ENCODE measurements at regions not wholly inside any gene's neighbourhood (a gene's known extent, or its start where the extent isn't known, plus 50 kb on each side); places are given as distances from the start of the nearest gene placed in this dataset.

DNA sequence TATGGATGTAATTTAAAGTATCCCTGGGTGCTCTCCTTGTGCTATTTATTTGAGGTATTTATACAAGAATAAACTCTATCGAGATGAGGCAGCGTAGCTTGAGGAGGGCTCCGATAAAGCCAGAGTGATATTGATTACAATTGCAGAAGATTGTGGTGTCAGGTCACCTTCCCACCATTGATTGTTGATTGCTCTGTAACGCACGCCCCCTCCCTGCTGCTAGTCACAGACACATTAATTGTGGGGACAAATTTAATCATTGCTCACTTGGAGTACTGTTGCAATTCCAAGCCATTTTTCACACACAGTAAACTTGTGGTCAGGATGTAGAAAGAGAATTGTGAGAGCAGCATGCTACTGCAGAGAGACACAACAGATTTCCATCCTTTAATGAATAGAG lies 75.4 kb downstream of the IRX3 start:
- intact Hi-C loops (cut with DNase I) = no loop called here
- Histone ChIP-seq H3K4me3 (peak overlapping the region in 1 of 2 donors; percentile 16), H3K27me3 (no peaks in the 10 kb centered on the region), H3K36me3 (no peaks in the 10 kb centered on the region), H3K4me1 (peaks cover 16% of the 10 kb centered on the region), H3K27ac (no peak overlapping the region), H3K9me3 (no peaks in the 10 kb centered on the region)
- TF ChIP-seq, protein P1, sequence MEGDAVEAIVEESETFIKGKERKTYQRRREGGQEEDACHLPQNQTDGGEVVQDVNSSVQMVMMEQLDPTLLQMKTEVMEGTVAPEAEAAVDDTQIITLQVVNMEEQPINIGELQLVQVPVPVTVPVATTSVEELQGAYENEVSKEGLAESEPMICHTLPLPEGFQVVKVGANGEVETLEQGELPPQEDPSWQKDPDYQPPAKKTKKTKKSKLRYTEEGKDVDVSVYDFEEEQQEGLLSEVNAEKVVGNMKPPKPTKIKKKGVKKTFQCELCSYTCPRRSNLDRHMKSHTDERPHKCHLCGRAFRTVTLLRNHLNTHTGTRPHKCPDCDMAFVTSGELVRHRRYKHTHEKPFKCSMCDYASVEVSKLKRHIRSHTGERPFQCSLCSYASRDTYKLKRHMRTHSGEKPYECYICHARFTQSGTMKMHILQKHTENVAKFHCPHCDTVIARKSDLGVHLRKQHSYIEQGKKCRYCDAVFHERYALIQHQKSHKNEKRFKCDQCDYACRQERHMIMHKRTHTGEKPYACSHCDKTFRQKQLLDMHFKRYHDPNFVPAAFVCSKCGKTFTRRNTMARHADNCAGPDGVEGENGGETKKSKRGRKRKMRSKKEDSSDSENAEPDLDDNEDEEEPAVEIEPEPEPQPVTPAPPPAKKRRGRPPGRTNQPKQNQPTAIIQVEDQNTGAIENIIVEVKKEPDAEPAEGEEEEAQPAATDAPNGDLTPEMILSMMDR (IDR thresholded peaks at IDR 0.05) = no peak
- no peak for TF ChIP-seq POLR2A (IDR thresholded peaks at IDR 0.05)
- no peak for TF ChIP-seq POLR2AphosphoS5 (IDR thresholded peaks at IDR 0.05; ENCODE audit: insufficient read depth in 1 of 2, low read depth in 1 of 2)
- DNase-seq (ENCODE audit: extremely low spot score in 2 of 2) = no peak

- Histone ChIP-seq H3K4me1 (peaks cover 16% of the 10 kb centered on the region), H3K4me3 (peak overlapping the region in 1 of 2 donors; percentile 16), H3K9me3 (no peaks in the 10 kb centered on the region), H3K36me3 (no peaks in the 10 kb centered on the region), H3K27me3 (no peaks in the 10 kb centered on the region), H3K27ac (no peak overlapping the region)
- intact Hi-C loops (cut with DNase I) = no loop called here
- no peak for TF ChIP-seq POLR2A (IDR thresholded peaks at IDR 0.05)
- TF ChIP-seq POLR2AphosphoS5 (IDR thresholded peaks at IDR 0.05; ENCODE audit: insufficient read depth in 1 of 2, low read depth in 1 of 2) = no peak
- TF ChIP-seq, protein P1 (IDR thresholded peaks at IDR 0.05) = no peak
- no peak for DNase-seq (ENCODE audit: extremely low spot score in 2 of 2)
Measured at GRCh38 chr16:54210452-54211125, 76.0 kb downstream of the IRX3 start.

GRCh38 chr16:54208237-54208636 lies 78.3 kb downstream of the IRX3 start:
- Histone ChIP-seq H3K27me3 (no peaks in the 10 kb centered on the region), H3K36me3 (no peaks in the 10 kb centered on the region), H3K4me3 (no peak overlapping the region), H3K27ac (no peak overlapping the region), H3K4me1 (peaks cover 16% of the 10 kb centered on the region), H3K9me3 (no peaks in the 10 kb centered on the region)
- TF ChIP-seq POLR2AphosphoS5 (IDR thresholded peaks at IDR 0.05; ENCODE audit: insufficient read depth in 1 of 2, low read depth in 1 of 2) = no peak
- DNase-seq (ENCODE audit: extremely low spot score in 2 of 2) = no peak
- intact Hi-C loops (cut with DNase I) = no loop called here

GRCh38 chr16:54207837-54208236 lies 78.8 kb downstream of the IRX3 start:
- Histone ChIP-seq H3K4me3 (no peak overlapping the region), H3K27ac (no peak overlapping the region), H3K27me3 (no peaks in the 10 kb centered on the region), H3K4me1 (peaks cover 16% of the 10 kb centered on the region), H3K36me3 (no peaks in the 10 kb centered on the region), H3K9me3 (no peaks in the 10 kb centered on the region)
- intact Hi-C loops (cut with DNase I) = no loop called here
- DNase-seq (ENCODE audit: extremely low spot score in 2 of 2) = no peak
- TF ChIP-seq POLR2AphosphoS5 (IDR thresholded peaks at IDR 0.05; ENCODE audit: insufficient read depth in 1 of 2, low read depth in 1 of 2) = no peak
- TF ChIP-seq, protein P1 (IDR thresholded peaks at IDR 0.05) = no peak
- no peak for TF ChIP-seq POLR2A (IDR thresholded peaks at IDR 0.05)

- H3K4me1 ChIP-seq = no peaks in the 10 kb centered on the region
- H3K4me3 ChIP-seq = no peak overlapping the region
- H3K9me3 ChIP-seq = no peaks in the 10 kb centered on the region
- intact Hi-C loops (cut with DNase I) = no loop called here
- DNase-seq (ENCODE audit: extremely low spot score in 2 of 2) = no peak
- H3K36me3 ChIP-seq = no peaks in the 10 kb centered on the region
- no peak for TF ChIP-seq POLR2A (IDR thresholded peaks at IDR 0.05)
- TF ChIP-seq, protein P1 (IDR thresholded peaks at IDR 0.05) = no peak
- no peak for TF ChIP-seq POLR2AphosphoS5 (IDR thresholded peaks at IDR 0.05; ENCODE audit: insufficient read depth in 1 of 2, low read depth in 1 of 2)
- H3K27ac ChIP-seq = no peak overlapping the region
- no peaks in the 10 kb centered on the region for H3K27me3 ChIP-seq
Measured at GRCh38 chr16:54204756-54205155, 81.8 kb downstream of the IRX3 start.
